GM12872 (cell line): ENCODE measurements at regions not wholly inside any gene's neighbourhood (a gene's known extent, or its start where the extent isn't known, plus 50 kb on each side); places are given as distances from the start of the nearest gene placed in this dataset.

ENCODE experiments used
- CTCF ChIP-seq: IDR thresholded peaks from 3 replicates; pipeline ENCODE4 v1.5.1; 2011; ENCODE audit warnings: low read depth, mild to moderate bottlenecking, low read length, moderate library complexity; ENCODE audit not compliant: insufficient read depth

GRCh38 chrX:87338510-87338909, 179.1 kb upstream of the KLHL4 start:
- no peak for TF ChIP-seq CTCF

GRCh38 chrX:87370865-87371264, 146.7 kb upstream of the KLHL4 start:
- TF ChIP-seq CTCF, result no peak

GRCh38 chrX:87374324-87374723, 143.3 kb upstream of the KLHL4 start:
- no peak for TF ChIP-seq CTCF

GRCh38 chrX:87376896-87377295, 140.7 kb upstream of the KLHL4 start:
- no peak for TF ChIP-seq CTCF

GRCh38 chrX:87388381-87388780, 129.2 kb upstream of the KLHL4 start:
- TF ChIP-seq CTCF, result no peak

- no peak for TF ChIP-seq CTCF
These were observed 125.9 kb upstream of the KLHL4 start for GRCh38 chrX:87391742-87392141.

- no peak for TF ChIP-seq CTCF
These were observed 125.2 kb upstream of the KLHL4 start for GRCh38 chrX:87392369-87392768.
